ENCODE measurements at regions not wholly inside any gene's neighbourhood (a gene's known extent, or its start where the extent isn't known, plus 50 kb on each side); places are given as distances from the start of the nearest gene placed in this dataset.

- Histone ChIP-seq H4K20me1 (no peaks in the 10 kb centered on the region), H3K4me1 (no peaks in the 10 kb centered on the region), H3K36me3 (no peaks in the 10 kb centered on the region), H3K9ac (no peak overlapping the region), H3K4me3 (no peak overlapping the region), H3K9me3 (no peaks in the 10 kb centered on the region), H3K27ac (no peak overlapping the region), H3K4me2 (no peak overlapping the region), H3K27me3 (no peaks in the 10 kb centered on the region)
- no peak for TF ChIP-seq Cebpa-rat (IDR thresholded peaks at IDR 0.05)
Measured at GRCh38 chr11:92376146-92376599, 151.6 kb downstream of the FAT3 start.

- Histone ChIP-seq H3K9me3 (no peaks in the 10 kb centered on the region), H3K4me2 (no peak overlapping the region), H3K36me3 (no peaks in the 10 kb centered on the region), H3K4me3 (no peak overlapping the region), H3K4me1 (no peaks in the 10 kb centered on the region), H4K20me1 (no peaks in the 10 kb centered on the region), H3K9ac (no peak overlapping the region), H3K27me3 (no peaks in the 10 kb centered on the region), H3K27ac (no peak overlapping the region)
- no peak for TF ChIP-seq Cebpa-rat (IDR thresholded peaks at IDR 0.05)
Measured at GRCh38 chr11:92376680-92377079, 152.1 kb downstream of the FAT3 start.

- TF ChIP-seq Cebpa-rat (IDR thresholded peaks at IDR 0.05), result no peak
- no peak overlapping the region for H3K4me2 ChIP-seq
- no peaks in the 10 kb centered on the region for H3K27me3 ChIP-seq
- no peaks in the 10 kb centered on the region for H3K36me3 ChIP-seq
- no peaks in the 10 kb centered on the region for H4K20me1 ChIP-seq
- H3K9me3 ChIP-seq, result no peaks in the 10 kb centered on the region
- H3K4me1 ChIP-seq, result no peaks in the 10 kb centered on the region
- H3K9ac ChIP-seq, result no peak overlapping the region
- H3K4me3 ChIP-seq, result no peak overlapping the region
- no peak overlapping the region for H3K27ac ChIP-seq
Measured at GRCh38 chr11:92380882-92381281, 156.3 kb downstream of the FAT3 start.

- Histone ChIP-seq H3K9me3 (no peaks in the 10 kb centered on the region), H3K4me3 (no peak overlapping the region), H3K4me1 (no peaks in the 10 kb centered on the region), H3K4me2 (no peak overlapping the region), H4K20me1 (no peaks in the 10 kb centered on the region), H3K27me3 (no peaks in the 10 kb centered on the region), H3K27ac (no peak overlapping the region), H3K36me3 (no peaks in the 10 kb centered on the region), H3K9ac (no peak overlapping the region)
- no peak for TF ChIP-seq Cebpa-rat (IDR thresholded peaks at IDR 0.05)
Measured at GRCh38 chr11:92382311-92382710, 157.7 kb downstream of the FAT3 start.

- H3K9me3 ChIP-seq, result no peaks in the 10 kb centered on the region
- H3K27me3 ChIP-seq, result no peaks in the 10 kb centered on the region
- H4K20me1 ChIP-seq, result no peaks in the 10 kb centered on the region
- no peak overlapping the region for H3K9ac ChIP-seq
- H3K4me1 ChIP-seq, result no peaks in the 10 kb centered on the region
- no peak overlapping the region for H3K4me2 ChIP-seq
- H3K36me3 ChIP-seq, result no peaks in the 10 kb centered on the region
- no peak for TF ChIP-seq Cebpa-rat (IDR thresholded peaks at IDR 0.05)
- H3K4me3 ChIP-seq, result no peak overlapping the region
- no peak overlapping the region for H3K27ac ChIP-seq
Measured at GRCh38 chr11:92383430-92383829, 158.8 kb downstream of the FAT3 start.

GRCh38 chr11:92384358-92384757, 159.7 kb downstream of the FAT3 start:
- H3K27ac ChIP-seq, result no peak overlapping the region
- H3K9ac ChIP-seq, result no peak overlapping the region
- no peak for TF ChIP-seq Cebpa-rat (IDR thresholded peaks at IDR 0.05)
- H3K4me2 ChIP-seq, result no peak overlapping the region
- H3K4me1 ChIP-seq, result no peaks in the 10 kb centered on the region
- H4K20me1 ChIP-seq, result no peaks in the 10 kb centered on the region
- no peaks in the 10 kb centered on the region for H3K27me3 ChIP-seq
- H3K36me3 ChIP-seq, result no peaks in the 10 kb centered on the region
- H3K4me3 ChIP-seq, result no peak overlapping the region
- no peaks in the 10 kb centered on the region for H3K9me3 ChIP-seq

- H3K9ac ChIP-seq, result no peak overlapping the region
- H3K4me2 ChIP-seq, result no peak overlapping the region
- no peak for TF ChIP-seq Cebpa-rat (IDR thresholded peaks at IDR 0.05)
- H3K27ac ChIP-seq, result no peak overlapping the region
- H3K36me3 ChIP-seq, result no peaks in the 10 kb centered on the region
- no peaks in the 10 kb centered on the region for H3K27me3 ChIP-seq
- H3K9me3 ChIP-seq, result no peaks in the 10 kb centered on the region
- H3K4me1 ChIP-seq, result no peaks in the 10 kb centered on the region
- H4K20me1 ChIP-seq, result no peaks in the 10 kb centered on the region
- H3K4me3 ChIP-seq, result no peak overlapping the region
Measured at GRCh38 chr11:92384802-92385201, 160.2 kb downstream of the FAT3 start.

GRCh38 chr11:92386577-92386976, 162.0 kb downstream of the FAT3 start:
- Histone ChIP-seq H3K4me1 (no peaks in the 10 kb centered on the region), H3K27ac (no peak overlapping the region), H3K9me3 (no peaks in the 10 kb centered on the region), H3K27me3 (no peaks in the 10 kb centered on the region), H3K36me3 (no peaks in the 10 kb centered on the region), H3K4me3 (no peak overlapping the region), H3K9ac (no peak overlapping the region), H3K4me2 (no peak overlapping the region), H4K20me1 (no peaks in the 10 kb centered on the region)
- TF ChIP-seq Cebpa-rat (IDR thresholded peaks at IDR 0.05), result no peak

GRCh38 chr11:92387859-92388258, 163.2 kb downstream of the FAT3 start:
- Histone ChIP-seq H3K9me3 (no peaks in the 10 kb centered on the region), H3K4me1 (no peaks in the 10 kb centered on the region), H3K4me2 (no peak overlapping the region), H3K4me3 (no peak overlapping the region), H4K20me1 (no peaks in the 10 kb centered on the region), H3K36me3 (no peaks in the 10 kb centered on the region), H3K27ac (no peak overlapping the region), H3K9ac (no peak overlapping the region), H3K27me3 (no peaks in the 10 kb centered on the region)
- TF ChIP-seq Cebpa-rat (IDR thresholded peaks at IDR 0.05), result no peak

- Histone ChIP-seq H3K27me3 (no peaks in the 10 kb centered on the region), H4K20me1 (no peaks in the 10 kb centered on the region), H3K4me3 (no peak overlapping the region), H3K27ac (no peak overlapping the region), H3K4me2 (no peak overlapping the region), H3K36me3 (no peaks in the 10 kb centered on the region), H3K4me1 (no peaks in the 10 kb centered on the region), H3K9me3 (no peaks in the 10 kb centered on the region), H3K9ac (no peak overlapping the region)
- no peak for TF ChIP-seq Cebpa-rat (IDR thresholded peaks at IDR 0.05)
Measured at GRCh38 chr11:92388380-92388779, 163.8 kb downstream of the FAT3 start.

- Histone ChIP-seq H3K9ac (no peak overlapping the region), H3K4me2 (no peak overlapping the region), H3K4me1 (no peaks in the 10 kb centered on the region), H3K9me3 (no peaks in the 10 kb centered on the region), H3K27me3 (no peaks in the 10 kb centered on the region), H3K36me3 (no peaks in the 10 kb centered on the region), H4K20me1 (no peaks in the 10 kb centered on the region), H3K4me3 (no peak overlapping the region), H3K27ac (no peak overlapping the region)
- TF ChIP-seq Cebpa-rat (IDR thresholded peaks at IDR 0.05), result no peak
Measured at GRCh38 chr11:92390783-92391182, 166.2 kb downstream of the FAT3 start.

Measured in BLaER1 (cell line).